Testis (tissue), 2 donors: ENCODE measurements at regions not wholly inside any gene's neighbourhood (a gene's known extent, or its start where the extent isn't known, plus 50 kb on each side); places are given as distances from the start of the nearest gene placed in this dataset.

Source experiments
- DNase-seq: peaks from one replicate; pipeline ENCODE4 v3.0.0-alpha.2; 2019
- H3K27ac ChIP-seq, 2 donors: fragments of 200-600 bp; sonication (generic); one replicate each; pipeline ENCODE4 v1.5.1; 2019
- H3K27me3 ChIP-seq: fragments of 200-600 bp; sonication (generic); one replicate; pipeline ENCODE4 v1.5.1; 2019
- H3K36me3 ChIP-seq: fragments of 200-600 bp; sonication (generic); one replicate; pipeline ENCODE4 v1.5.1; 2017; ENCODE audit warnings: low read depth; ENCODE audit errors: missing control alignments
- H3K4me1 ChIP-seq: fragments of 200-600 bp; sonication (generic); one replicate; pipeline ENCODE4 v1.5.1; 2019
- H3K4me3 ChIP-seq, 2 donors: fragments of 200-600 bp; sonication (generic); one replicate each; pipeline ENCODE4 v1.5.1; 2017 to 2019
- H3K9me3 ChIP-seq: fragments of 200-600 bp; sonication (generic); one replicate; pipeline ENCODE4 v1.5.1; 2017
- CTCF ChIP-seq, 3 experiments: fragments of 450-650 bp in 2 of 3; fragments of 200-600 bp in 1 of 3; sonication (generic) in 1 of 3; IDR thresholded peaks; one replicate each; pipeline ENCODE4 v1.5.1; 2016 to 2019; ENCODE audit warnings: antibody characterized with exemption in 3 of 3, mild to moderate bottlenecking in 2 of 3, moderate library complexity in 1 of 3
- POLR2A ChIP-seq: fragments of 450-650 bp; IDR thresholded peaks from one replicate; pipeline ENCODE4 v1.6.1; 2017; ENCODE audit warnings: antibody characterized with exemption, mild to moderate bottlenecking, moderate library complexity
- WGBS, 2 donors: methylation state at CpG; one replicate each; pipeline ENCODE4 v1.1.5; 2018; 5-methylcytosine and 5-hydroxymethylcytosine counted together
- intact Hi-C: fragments of 100-400 bp; cut with DNase I; formaldehyde crosslinking; loops from one replicate; pipeline ENCODE4 v1.15.1; 2023; ENCODE audit warnings: low total_unique reads

DNA sequence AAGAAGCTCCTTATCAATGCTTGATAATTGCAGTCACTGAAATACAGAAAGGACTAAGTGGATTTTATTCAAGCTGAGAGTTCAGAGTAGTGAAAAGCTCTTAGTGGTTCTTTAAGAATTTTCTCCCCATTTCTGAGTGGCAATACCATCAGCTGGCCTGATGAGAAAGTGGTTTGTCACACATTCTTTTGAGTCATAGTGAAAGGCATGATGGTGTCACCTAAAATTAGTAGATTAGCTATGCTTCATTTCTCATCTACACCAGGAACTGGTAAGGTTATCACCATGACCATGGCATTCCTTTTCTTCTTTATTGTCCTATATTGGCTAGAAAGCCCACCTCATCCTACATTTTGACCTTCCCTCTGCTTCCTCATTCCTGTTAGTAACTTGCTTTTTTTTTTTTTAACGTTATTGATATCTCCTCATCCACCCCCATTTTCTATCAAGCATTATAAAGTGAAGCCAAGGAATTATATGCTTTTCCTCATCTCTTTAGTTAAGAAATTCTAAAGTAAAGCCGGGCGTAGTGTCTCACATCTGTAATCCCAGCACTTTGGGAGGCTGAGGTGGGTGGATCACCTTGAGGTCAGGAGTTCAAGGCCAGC is 67.4 kb upstream of the LOC128125822 start:
- Histone ChIP-seq H3K27ac (no peak overlapping the region), H3K4me3 (no peak overlapping the region), H3K36me3 (no peaks in the 10 kb centered on the region), H3K27me3 (no peaks in the 10 kb centered on the region), H3K4me1 (no peaks in the 10 kb centered on the region), H3K9me3 (no peaks in the 10 kb centered on the region)
- intact Hi-C loops: no loop called here
- DNase-seq: no peak
- TF ChIP-seq POLR2A: no peak
- no peak for TF ChIP-seq CTCF (IDR thresholded peaks at IDR 0.05)
- WGBS, 2 donors: 76 to 82% methylated on average over 3 of the region's 3 CpGs

GRCh38 chr6:63507096-63507495 is 65.2 kb upstream of the LOC128125822 start:
- no peaks in the 10 kb centered on the region for H3K4me1 ChIP-seq
- DNase-seq: no peak
- intact Hi-C loops: no loop called here
- no peak for TF ChIP-seq CTCF (IDR thresholded peaks at IDR 0.05)
- no peak for TF ChIP-seq POLR2A
- H3K27me3 ChIP-seq: no peaks in the 10 kb centered on the region
- H3K4me3 ChIP-seq: no peak overlapping the region
- WGBS, 2 donors: 90 to 97% methylated on average over 3 of the region's 3 CpGs
- no peaks in the 10 kb centered on the region for H3K36me3 ChIP-seq
- no peak overlapping the region for H3K27ac ChIP-seq
- H3K9me3 ChIP-seq: no peaks in the 10 kb centered on the region

- WGBS, 2 donors: 37 to 51% methylated on average over 7 of the region's 7 CpGs
- TF ChIP-seq POLR2A: no peak
- no peak for TF ChIP-seq CTCF (IDR thresholded peaks at IDR 0.05)
- no peaks in the 10 kb centered on the region for H3K9me3 ChIP-seq
- peak; percentile 78 for DNase-seq
- H3K4me3 ChIP-seq: no peak overlapping the region
- H3K27me3 ChIP-seq: no peaks in the 10 kb centered on the region
- H3K27ac ChIP-seq: no peak overlapping the region
- no peaks in the 10 kb centered on the region for H3K36me3 ChIP-seq
- intact Hi-C loops: no loop called here
- H3K4me1 ChIP-seq: no peaks in the 10 kb centered on the region
Observed at GRCh38 chr6:63509652-63510352, 62.5 kb upstream of the LOC128125822 start.

- 62 to 76% methylated on average over 2 of the region's 2 CpGs for whole genome bisulfite sequencing, 2 donors
- intact Hi-C loops: no loop called here
Observed at GRCh38 chr6:63510353-63510686, 62.0 kb upstream of the LOC128125822 start.

More at GRCh38 chr6:63510353-63510686, 62.0 kb upstream of the LOC128125822 start:
- no peak for DNase-seq
- Histone ChIP-seq H3K27ac (no peak overlapping the region), H3K36me3 (no peaks in the 10 kb centered on the region), H3K4me3 (no peak overlapping the region), H3K9me3 (no peaks in the 10 kb centered on the region), H3K4me1 (no peaks in the 10 kb centered on the region), H3K27me3 (no peaks in the 10 kb centered on the region)
- TF ChIP-seq CTCF (IDR thresholded peaks at IDR 0.05) (no peak), POLR2A (no peak)
